ENCODE measurements at regions not wholly inside any gene's neighbourhood (a gene's known extent, or its start where the extent isn't known, plus 50 kb on each side); places are given as distances from the start of the nearest gene placed in this dataset.

DNA sequence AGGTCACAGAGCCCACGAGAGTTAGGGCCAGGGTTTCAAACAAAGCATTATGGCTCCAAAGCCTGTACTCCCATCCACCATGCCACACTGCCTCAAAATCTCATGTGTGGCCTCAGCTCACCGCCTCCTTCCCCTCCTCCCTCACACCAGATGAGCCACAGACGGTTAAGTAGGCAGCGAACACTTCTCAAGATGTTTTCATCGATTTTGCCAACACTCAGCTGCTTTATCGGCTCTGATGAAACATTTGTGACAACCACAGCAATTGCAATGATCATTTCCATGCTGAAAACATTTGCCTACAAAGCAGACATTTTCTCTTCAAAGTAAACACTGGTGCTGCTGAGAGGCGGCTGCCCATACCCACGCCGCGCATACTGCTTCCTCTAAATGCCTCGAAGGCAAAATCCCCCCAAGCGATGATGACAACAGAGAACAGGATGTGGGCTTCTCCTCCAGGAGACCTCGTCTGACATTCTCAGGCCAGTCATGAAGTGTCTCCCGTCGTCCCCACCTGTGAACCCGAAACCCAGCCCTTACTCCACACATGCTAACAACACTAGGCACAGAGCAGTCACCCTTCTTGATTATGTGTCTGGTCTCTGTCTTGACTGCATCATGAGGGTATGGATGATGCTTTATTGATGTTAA is 599.2 kb downstream of the SOX6 start:
- Histone ChIP-seq H3K36me3 (ENCODE audit: control insufficient read depth, insufficient read depth, low read length) (no peaks in the 10 kb centered on the region), H3K9me3 (ENCODE audit: control insufficient read depth, insufficient read depth, low read length) (no peaks in the 10 kb centered on the region), H3K4me3 (ENCODE audit: low read depth, low read length) (no peak overlapping the region), H3K4me1 (ENCODE audit: control insufficient read depth, insufficient read depth, low read length) (no peaks in the 10 kb centered on the region), H3K27me3 (ENCODE audit: control insufficient read depth, insufficient read depth, low read length) (no peaks in the 10 kb centered on the region), H3K9ac (ENCODE audit: low read depth, low read length) (no peak overlapping the region)

DNA sequence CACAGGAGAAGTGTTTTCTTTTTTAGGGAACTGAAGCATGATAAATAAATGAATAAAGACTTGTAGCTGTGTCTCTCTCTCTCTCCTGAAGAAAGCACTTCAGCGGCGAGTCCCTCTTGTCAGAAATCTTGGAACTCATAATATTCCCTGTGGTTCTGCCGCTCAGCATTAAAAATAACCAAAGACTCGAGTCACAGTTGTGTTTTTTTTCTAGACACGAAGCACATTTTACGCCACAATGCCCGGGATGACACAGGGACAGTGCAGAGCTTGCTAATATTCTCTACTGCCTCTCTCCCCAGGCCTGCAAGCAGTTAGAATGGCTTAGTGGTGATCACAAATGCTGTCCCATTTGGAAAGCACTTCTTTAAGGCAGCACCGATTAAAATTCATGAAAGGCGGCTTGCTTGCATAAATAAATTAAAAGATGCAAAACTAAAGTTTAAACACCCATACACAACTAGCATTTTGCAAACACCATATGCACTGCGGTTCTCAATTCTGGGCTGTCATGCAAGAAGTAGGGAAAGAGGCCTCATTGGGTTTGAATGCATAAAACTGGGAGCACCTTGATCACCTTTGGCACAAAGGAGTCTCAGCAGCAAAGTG is 597.4 kb downstream of the SOX6 start:
- Histone ChIP-seq H3K36me3 (ENCODE audit: control insufficient read depth, insufficient read depth, low read length) (no peaks in the 10 kb centered on the region), H3K4me3 (ENCODE audit: low read depth, low read length) (no peak overlapping the region), H3K9ac (ENCODE audit: low read depth, low read length) (no peak overlapping the region), H3K9me3 (ENCODE audit: control insufficient read depth, insufficient read depth, low read length) (no peaks in the 10 kb centered on the region), H3K27me3 (ENCODE audit: control insufficient read depth, insufficient read depth, low read length) (no peaks in the 10 kb centered on the region), H3K4me1 (ENCODE audit: control insufficient read depth, insufficient read depth, low read length) (no peaks in the 10 kb centered on the region)

DNA sequence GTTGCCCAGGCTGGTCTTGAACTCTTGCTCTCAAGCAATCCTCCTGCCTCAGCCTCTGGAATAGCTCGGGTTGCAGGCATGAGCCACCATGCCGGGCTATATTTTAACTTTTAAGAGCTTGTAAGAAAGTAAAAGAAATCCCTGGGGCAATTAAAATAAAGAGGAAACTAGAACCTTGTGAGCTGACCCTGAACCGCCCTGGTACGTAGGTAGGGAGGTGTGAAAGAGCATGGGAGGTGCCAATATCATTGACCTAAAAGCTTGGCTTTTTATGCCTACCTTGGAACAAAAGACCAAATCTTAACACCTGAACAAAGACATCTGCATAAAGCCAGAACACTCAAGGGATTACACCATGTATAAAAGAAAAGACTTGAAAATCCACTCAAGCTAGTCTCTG is 595.1 kb downstream of the SOX6 start:
- no peaks in the 10 kb centered on the region for H3K4me1 ChIP-seq (ENCODE audit: control insufficient read depth, insufficient read depth, low read length)
- no peaks in the 10 kb centered on the region for H3K9me3 ChIP-seq (ENCODE audit: control insufficient read depth, insufficient read depth, low read length)
- H3K36me3 ChIP-seq (ENCODE audit: control insufficient read depth, insufficient read depth, low read length), result no peaks in the 10 kb centered on the region
- no peak overlapping the region for H3K4me3 ChIP-seq (ENCODE audit: low read depth, low read length)
- no peaks in the 10 kb centered on the region for H3K27me3 ChIP-seq (ENCODE audit: control insufficient read depth, insufficient read depth, low read length)
- no peak overlapping the region for H3K9ac ChIP-seq (ENCODE audit: low read depth, low read length)

DNA sequence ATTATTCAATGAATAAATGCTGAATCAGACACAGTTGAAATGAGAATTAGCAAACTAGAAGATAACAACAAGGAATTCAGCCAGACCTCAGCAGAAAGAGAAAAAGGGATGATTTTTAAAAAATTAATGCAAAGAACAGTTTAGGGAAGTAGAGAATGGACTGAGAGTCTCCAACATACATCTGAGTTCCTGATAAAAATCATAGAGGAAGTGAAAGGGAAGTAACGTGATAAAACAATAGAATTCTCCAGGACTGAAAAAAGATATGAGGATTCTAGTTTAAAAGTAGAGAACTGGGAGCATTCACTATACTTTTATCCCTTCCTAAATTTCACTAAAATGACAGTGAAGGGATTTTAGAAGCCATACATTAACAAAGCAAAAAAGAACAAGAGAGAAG is 592.0 kb downstream of the SOX6 start:
- Histone ChIP-seq H3K4me1 (ENCODE audit: control insufficient read depth, insufficient read depth, low read length) (no peaks in the 10 kb centered on the region), H3K27me3 (ENCODE audit: control insufficient read depth, insufficient read depth, low read length) (no peaks in the 10 kb centered on the region), H3K9ac (ENCODE audit: low read depth, low read length) (no peak overlapping the region)

DNA sequence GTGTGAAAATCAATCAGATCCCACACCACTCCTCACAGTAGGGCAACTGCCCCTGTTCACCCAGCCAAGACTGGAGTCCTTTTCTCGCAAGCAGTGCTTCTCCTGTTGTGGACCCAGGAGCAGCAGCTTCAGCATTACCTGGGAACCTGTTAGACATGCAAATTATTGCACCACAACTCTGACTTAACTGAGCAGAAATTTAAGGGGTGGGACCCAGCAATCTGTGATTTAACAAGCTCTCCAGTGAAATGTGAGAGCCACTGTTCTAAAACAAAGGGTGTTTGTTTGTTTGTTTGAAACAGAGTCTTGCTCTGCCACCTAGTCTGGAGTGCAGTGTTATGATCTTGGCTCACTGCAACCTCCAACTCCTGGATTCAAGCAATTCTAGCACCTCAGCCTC is 591.4 kb downstream of the SOX6 start:
- no peaks in the 10 kb centered on the region for H3K36me3 ChIP-seq (ENCODE audit: control insufficient read depth, insufficient read depth, low read length)
- no peaks in the 10 kb centered on the region for H3K27me3 ChIP-seq (ENCODE audit: control insufficient read depth, insufficient read depth, low read length)
- H3K9ac ChIP-seq (ENCODE audit: low read depth, low read length), result no peak overlapping the region
- no peak overlapping the region for H3K4me3 ChIP-seq (ENCODE audit: low read depth, low read length)
- no peaks in the 10 kb centered on the region for H3K4me1 ChIP-seq (ENCODE audit: control insufficient read depth, insufficient read depth, low read length)
- H3K9me3 ChIP-seq (ENCODE audit: control insufficient read depth, insufficient read depth, low read length), result no peaks in the 10 kb centered on the region

More for the DNA sequence above, 592.0 kb downstream of the SOX6 start:
- H3K9me3 ChIP-seq (ENCODE audit: control insufficient read depth, insufficient read depth, low read length), result no peaks in the 10 kb centered on the region
- no peaks in the 10 kb centered on the region for H3K36me3 ChIP-seq (ENCODE audit: control insufficient read depth, insufficient read depth, low read length)
- no peak overlapping the region for H3K4me3 ChIP-seq (ENCODE audit: low read depth, low read length)

DNA sequence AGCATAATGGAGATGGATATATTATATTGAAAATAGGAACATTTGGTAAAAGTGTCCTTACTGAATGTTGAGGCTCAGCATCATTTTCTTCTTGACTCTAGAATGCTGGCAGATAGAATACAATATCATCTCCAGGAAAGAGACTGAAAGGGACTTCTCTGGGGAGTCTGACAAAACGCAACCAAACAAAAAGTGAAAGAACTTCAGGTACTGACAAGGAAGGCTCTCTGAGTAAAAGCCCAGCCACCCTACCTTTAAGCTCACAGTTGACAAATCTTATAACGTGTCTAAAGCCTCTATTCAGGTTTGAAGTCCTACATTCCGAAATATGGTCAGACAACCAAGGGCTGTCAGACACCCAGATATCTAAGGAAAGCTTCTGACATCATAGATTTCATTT is 590.8 kb downstream of the SOX6 start:
- H3K36me3 ChIP-seq (ENCODE audit: control insufficient read depth, insufficient read depth, low read length), result no peaks in the 10 kb centered on the region
- H3K9ac ChIP-seq (ENCODE audit: low read depth, low read length), result no peak overlapping the region
- no peaks in the 10 kb centered on the region for H3K27me3 ChIP-seq (ENCODE audit: control insufficient read depth, insufficient read depth, low read length)
- no peaks in the 10 kb centered on the region for H3K4me1 ChIP-seq (ENCODE audit: control insufficient read depth, insufficient read depth, low read length)
- no peaks in the 10 kb centered on the region for H3K9me3 ChIP-seq (ENCODE audit: control insufficient read depth, insufficient read depth, low read length)
- no peak overlapping the region for H3K4me3 ChIP-seq (ENCODE audit: low read depth, low read length)

DNA sequence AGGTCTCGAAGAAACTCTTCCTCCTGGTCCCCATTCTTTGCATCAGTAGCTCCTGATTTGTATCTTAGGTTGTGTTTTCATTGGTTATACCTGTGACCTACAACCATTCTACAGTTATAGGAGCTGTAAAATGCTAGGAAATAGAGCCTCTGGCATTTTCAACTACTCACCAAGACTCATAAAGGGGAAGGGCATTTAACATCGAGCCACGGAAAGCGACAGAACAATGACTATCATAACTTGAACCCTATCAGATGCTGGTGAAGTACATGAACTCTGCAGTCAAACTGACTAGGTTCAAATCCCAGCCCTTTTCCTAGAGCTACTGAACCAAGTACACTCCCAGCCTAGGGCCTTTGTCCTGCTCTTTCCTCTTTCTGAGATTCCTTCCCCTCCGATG is 588.0 kb downstream of the SOX6 start:
- Histone ChIP-seq H3K9me3 (ENCODE audit: control insufficient read depth, insufficient read depth, low read length) (no peaks in the 10 kb centered on the region), H3K4me3 (ENCODE audit: low read depth, low read length) (no peak overlapping the region), H3K4me1 (ENCODE audit: control insufficient read depth, insufficient read depth, low read length) (no peaks in the 10 kb centered on the region), H3K36me3 (ENCODE audit: control insufficient read depth, insufficient read depth, low read length) (no peaks in the 10 kb centered on the region), H3K27me3 (ENCODE audit: control insufficient read depth, insufficient read depth, low read length) (no peaks in the 10 kb centered on the region), H3K9ac (ENCODE audit: low read depth, low read length) (no peak overlapping the region)

DNA sequence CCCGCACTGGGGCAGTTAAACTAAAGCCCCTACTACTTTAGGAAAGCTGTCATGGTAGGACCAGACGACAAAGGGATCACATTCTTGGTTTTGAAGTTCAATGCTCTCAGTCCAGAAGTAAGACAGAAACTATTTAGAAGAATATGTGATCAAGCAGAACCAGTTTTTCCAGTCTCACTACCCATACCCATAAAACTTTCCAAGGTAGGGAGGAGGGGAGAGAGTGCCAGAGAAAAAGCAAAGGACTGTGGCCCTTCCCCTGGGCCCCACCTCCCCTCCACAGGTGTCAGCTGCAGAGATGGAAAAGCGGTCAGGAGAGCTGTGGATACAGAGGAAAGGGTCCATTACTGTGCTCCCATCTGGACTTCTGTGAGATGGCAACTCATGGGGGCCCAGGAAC is 587.1 kb downstream of the SOX6 start:
- Histone ChIP-seq H3K4me1 (ENCODE audit: control insufficient read depth, insufficient read depth, low read length) (no peaks in the 10 kb centered on the region), H3K36me3 (ENCODE audit: control insufficient read depth, insufficient read depth, low read length) (no peaks in the 10 kb centered on the region), H3K9ac (ENCODE audit: low read depth, low read length) (no peak overlapping the region), H3K4me3 (ENCODE audit: low read depth, low read length) (no peak overlapping the region), H3K27me3 (ENCODE audit: control insufficient read depth, insufficient read depth, low read length) (no peaks in the 10 kb centered on the region), H3K9me3 (ENCODE audit: control insufficient read depth, insufficient read depth, low read length) (no peaks in the 10 kb centered on the region)

DNA sequence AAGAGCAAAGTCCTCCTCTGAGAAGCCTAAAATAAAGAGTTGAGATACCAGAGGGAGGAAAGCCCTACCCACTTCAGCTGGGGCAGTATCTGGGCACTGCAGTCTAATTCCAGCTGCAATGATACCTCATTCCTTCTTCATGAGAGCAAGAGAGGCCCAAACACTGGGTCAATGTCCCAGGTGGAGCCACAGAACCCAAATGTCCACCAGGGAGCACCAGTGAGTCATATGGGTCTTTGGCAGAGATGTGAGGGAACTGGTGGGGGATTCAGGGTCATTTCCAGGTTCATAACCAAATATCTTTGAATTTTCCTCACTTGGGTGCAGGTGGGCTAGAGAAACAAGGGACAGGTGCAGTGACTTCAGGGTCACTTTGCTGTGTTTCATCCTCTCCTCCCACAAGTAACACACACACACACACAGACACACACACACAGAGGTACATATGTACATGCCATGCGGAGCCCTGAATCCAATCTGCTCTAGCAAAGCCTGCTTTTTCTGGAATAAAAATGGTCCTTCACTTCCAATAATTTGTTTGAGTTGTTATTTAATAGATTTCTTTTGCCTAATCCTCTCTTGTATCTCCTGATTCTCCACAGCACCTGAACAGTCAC is 585.4 kb downstream of the SOX6 start:
- Histone ChIP-seq H3K27me3 (ENCODE audit: control insufficient read depth, insufficient read depth, low read length) (no peaks in the 10 kb centered on the region), H3K9me3 (ENCODE audit: control insufficient read depth, insufficient read depth, low read length) (no peaks in the 10 kb centered on the region), H3K36me3 (ENCODE audit: control insufficient read depth, insufficient read depth, low read length) (no peaks in the 10 kb centered on the region), H3K4me3 (ENCODE audit: low read depth, low read length) (no peak overlapping the region), H3K9ac (ENCODE audit: low read depth, low read length) (no peak overlapping the region), H3K4me1 (ENCODE audit: control insufficient read depth, insufficient read depth, low read length) (no peaks in the 10 kb centered on the region)

DNA sequence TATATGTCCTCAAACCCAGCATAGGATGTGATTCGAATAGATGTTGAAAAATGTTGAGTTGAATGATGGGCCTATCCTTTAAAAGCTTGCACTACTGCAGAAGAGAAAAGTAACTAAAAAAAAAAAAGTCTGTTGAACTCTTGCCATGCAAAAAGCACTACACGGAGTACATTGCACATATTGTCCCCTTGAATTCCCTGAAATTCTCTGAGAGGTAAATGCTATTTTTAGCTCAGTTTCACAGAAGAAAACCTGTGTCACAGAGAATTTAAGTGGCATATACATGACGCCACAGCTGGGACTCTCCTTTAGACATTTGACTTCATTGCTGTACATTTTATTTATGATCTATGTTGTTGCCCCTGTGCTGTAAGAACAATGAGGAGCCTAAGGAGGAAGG is 583.8 kb downstream of the SOX6 start:
- Histone ChIP-seq H3K9ac (ENCODE audit: low read depth, low read length) (no peak overlapping the region), H3K27me3 (ENCODE audit: control insufficient read depth, insufficient read depth, low read length) (no peaks in the 10 kb centered on the region), H3K4me3 (ENCODE audit: low read depth, low read length) (no peak overlapping the region), H3K9me3 (ENCODE audit: control insufficient read depth, insufficient read depth, low read length) (no peaks in the 10 kb centered on the region), H3K36me3 (ENCODE audit: control insufficient read depth, insufficient read depth, low read length) (no peaks in the 10 kb centered on the region), H3K4me1 (ENCODE audit: control insufficient read depth, insufficient read depth, low read length) (no peaks in the 10 kb centered on the region)

DNA sequence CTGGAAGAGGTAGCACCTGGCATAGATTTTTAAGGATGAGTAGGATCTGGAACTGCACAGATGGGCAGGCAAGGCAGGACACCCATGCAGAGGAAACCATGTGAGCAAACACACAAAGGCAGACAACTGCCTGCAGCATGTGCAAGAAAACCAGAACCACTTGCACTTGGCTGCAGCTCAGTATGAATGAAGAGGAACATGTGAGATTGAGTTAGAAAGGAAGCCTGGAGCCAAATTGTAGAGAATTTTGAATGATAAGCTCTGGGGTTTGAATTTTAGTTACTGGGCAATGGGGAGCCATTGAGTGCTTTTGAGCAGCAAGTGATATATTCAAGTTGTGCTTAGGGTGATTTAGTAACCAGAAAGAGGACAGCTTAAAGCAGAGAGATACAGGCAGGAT is 583.4 kb downstream of the SOX6 start:
- no peak overlapping the region for H3K9ac ChIP-seq (ENCODE audit: low read depth, low read length)
- H3K9me3 ChIP-seq (ENCODE audit: control insufficient read depth, insufficient read depth, low read length), result no peaks in the 10 kb centered on the region
- H3K4me3 ChIP-seq (ENCODE audit: low read depth, low read length), result no peak overlapping the region
- H3K27me3 ChIP-seq (ENCODE audit: control insufficient read depth, insufficient read depth, low read length), result no peaks in the 10 kb centered on the region
- H3K36me3 ChIP-seq (ENCODE audit: control insufficient read depth, insufficient read depth, low read length), result no peaks in the 10 kb centered on the region
- H3K4me1 ChIP-seq (ENCODE audit: control insufficient read depth, insufficient read depth, low read length), result no peaks in the 10 kb centered on the region

Measured in iPS-15b (cell line).